ENCODE measurements at regions not wholly inside any gene's neighbourhood (a gene's known extent, or its start where the extent isn't known, plus 50 kb on each side); places are given as distances from the start of the nearest gene placed in this dataset.

- 81% methylated on average over 4 of the region's 20 CpGs for WGBS
- Histone ChIP-seq H3K9me3 (no peaks in the 10 kb centered on the region), H3K36me3 (no peaks in the 10 kb centered on the region), H3K27me3 (peaks cover 0 to 8% (median 0%) of the 10 kb centered on the region in 4 donors), H3K27ac (replicated peaks in 1 of 4) (no peak overlapping the region), H3K4me1 (no peaks in the 10 kb centered on the region), H3K4me3 (no peak overlapping the region)
- intact Hi-C loops (cut with DNase I), result no loop called here
- TF ChIP-seq POLR2A (IDR thresholded peaks at IDR 0.05; ENCODE audit: low read depth) (no peak), CTCF (IDR thresholded peaks at IDR 0.05) (no peak), EP300 (IDR thresholded peaks at IDR 0.05) (no peak), POLR2AphosphoS5 (IDR thresholded peaks at IDR 0.05) (no peak)
- DNase-seq (ENCODE audit: extremely low spot score), result no peak
These were observed 239.5 kb downstream of the DCDC2C start for GRCh38 chr2:3942841-3943240.

- Histone ChIP-seq H3K9me3 (no peaks in the 10 kb centered on the region), H3K27me3 (peaks cover 0 to 8% (median 0%) of the 10 kb centered on the region in 4 donors), H3K4me1 (no peaks in the 10 kb centered on the region), H3K27ac (replicated peaks in 1 of 4) (no peak overlapping the region), H3K36me3 (no peaks in the 10 kb centered on the region), H3K4me3 (no peak overlapping the region)
- TF ChIP-seq EP300 (IDR thresholded peaks at IDR 0.05) (no peak), POLR2AphosphoS5 (IDR thresholded peaks at IDR 0.05) (no peak), CTCF (IDR thresholded peaks at IDR 0.05) (no peak), POLR2A (IDR thresholded peaks at IDR 0.05; ENCODE audit: low read depth) (no peak)
- peak; percentile 64 for DNase-seq (ENCODE audit: extremely low spot score)
- intact Hi-C loops (cut with DNase I), result no loop called here
- WGBS, result 80% methylated on average over 4 of the region's 4 CpGs
These were observed 240.7 kb downstream of the DCDC2C start for GRCh38 chr2:3944071-3944470.

DNA sequence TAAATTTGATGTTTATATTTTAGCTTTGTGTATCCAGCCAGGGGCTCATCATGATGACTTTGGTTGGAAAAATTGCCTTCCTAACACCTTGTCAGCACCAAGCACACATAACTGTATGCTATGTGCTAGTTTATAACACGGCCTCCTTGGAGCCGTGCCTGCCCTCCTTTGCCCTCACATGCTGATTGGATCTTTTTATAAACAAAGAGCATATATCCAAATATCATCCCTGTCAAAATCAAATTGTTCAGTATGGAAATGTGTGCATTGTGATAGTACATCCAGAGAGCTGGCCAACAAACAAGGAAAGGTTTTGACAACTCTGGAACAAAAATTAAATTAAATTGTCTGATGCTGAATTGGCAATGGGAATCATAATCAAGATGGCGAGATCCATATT, 241.5 kb downstream of the DCDC2C start:
- TF ChIP-seq POLR2A (IDR thresholded peaks at IDR 0.05; ENCODE audit: low read depth), result no peak
- TF ChIP-seq CTCF (IDR thresholded peaks at IDR 0.05), result no peak
- no peak for TF ChIP-seq POLR2AphosphoS5 (IDR thresholded peaks at IDR 0.05)
- TF ChIP-seq EP300 (IDR thresholded peaks at IDR 0.05), result no peak
- Histone ChIP-seq H3K9me3 (no peaks in the 10 kb centered on the region), H3K4me1 (no peaks in the 10 kb centered on the region), H3K36me3 (no peaks in the 10 kb centered on the region), H3K27ac (replicated peaks in 1 of 4) (no peak overlapping the region), H3K27me3 (peaks cover 0 to 8% (median 0%) of the 10 kb centered on the region in 4 donors), H3K4me3 (no peak overlapping the region)
- 66% methylated on average over 3 of the region's 3 CpGs for WGBS
- intact Hi-C loops (cut with DNase I), result no loop called here
- DNase-seq (ENCODE audit: extremely low spot score), result peak; percentile 39

DNA sequence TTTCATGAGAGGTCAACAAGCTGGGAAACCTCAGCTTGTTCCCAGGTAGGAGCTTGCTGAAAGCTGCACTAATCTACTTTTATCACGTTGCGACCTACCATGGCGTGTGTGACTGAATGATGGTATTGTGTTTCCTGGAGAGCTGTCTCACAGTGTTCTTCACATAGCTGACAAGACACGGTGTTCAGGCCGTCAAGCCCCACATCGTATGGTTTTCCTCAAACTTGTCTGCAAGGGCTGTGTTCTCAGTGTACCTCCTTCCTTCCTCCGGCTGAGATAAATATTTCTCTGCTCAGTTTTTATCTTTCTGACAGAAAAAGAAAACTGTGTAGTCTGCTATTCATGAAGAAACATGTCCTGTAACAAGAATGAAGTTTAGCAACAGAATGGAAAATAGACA, 244.8 kb downstream of the DCDC2C start:
- no peaks in the 10 kb centered on the region for H3K36me3 ChIP-seq
- DNase-seq (ENCODE audit: extremely low spot score), result peak; percentile 47
- no peaks in the 10 kb centered on the region for H3K4me1 ChIP-seq
- H3K27ac ChIP-seq (replicated peaks in 1 of 4), result no peak overlapping the region
- no peak for TF ChIP-seq EP300 (IDR thresholded peaks at IDR 0.05)
- no peak for TF ChIP-seq POLR2A (IDR thresholded peaks at IDR 0.05; ENCODE audit: low read depth)
- TF ChIP-seq POLR2AphosphoS5 (IDR thresholded peaks at IDR 0.05), result no peak
- no peak for TF ChIP-seq CTCF (IDR thresholded peaks at IDR 0.05)
- 26% methylated on average over 7 of the region's 7 CpGs for WGBS
- peaks cover 0 to 16% (median 0%) of the 10 kb centered on the region in 4 donors for H3K27me3 ChIP-seq
- no peak overlapping the region for H3K4me3 ChIP-seq
- intact Hi-C loops (cut with DNase I), result no loop called here
- H3K9me3 ChIP-seq, result peaks cover 0 to 10% (median 5%) of the 10 kb centered on the region in 4 donors
